HG03175 (cell line): ENCODE measurements at regions not wholly inside any gene's neighbourhood (a gene's known extent, or its start where the extent isn't known, plus 50 kb on each side); places are given as distances from the start of the nearest gene placed in this dataset.
"Not testable (repeated sequence)": the region's sequence is repeated elsewhere in the genome, so short reads cannot be mapped to it uniquely, and the experiment has no call there.

ENCODE experiments used
- ATAC-seq: cut with Tn5 transposase; IDR thresholded peaks from one replicate; pipeline ENCODE4 v1.9.1; 2021; ENCODE audit warnings: mild to moderate bottlenecking, moderate library complexity; ENCODE audit not compliant: unreplicated experiment

DNA sequence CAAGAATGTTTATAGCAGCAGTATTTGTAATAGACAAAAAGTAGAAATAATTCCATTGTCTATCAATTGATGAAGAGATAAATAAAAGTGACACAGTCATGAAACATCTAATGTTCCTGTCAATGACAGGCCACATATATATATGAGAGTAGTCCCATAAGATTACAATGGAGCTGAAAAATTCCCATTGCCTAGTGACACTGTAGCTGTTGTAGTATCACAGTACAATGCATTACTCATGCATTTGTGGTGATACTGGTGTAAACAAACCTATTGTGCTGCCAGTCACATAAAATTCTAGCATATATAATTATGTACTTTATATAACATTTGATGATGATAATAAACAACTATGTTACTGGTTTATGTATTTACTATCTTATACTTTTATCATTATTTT lies 141.9 kb upstream of the LYPLAL1 start:
- ATAC-seq: no peak

DNA sequence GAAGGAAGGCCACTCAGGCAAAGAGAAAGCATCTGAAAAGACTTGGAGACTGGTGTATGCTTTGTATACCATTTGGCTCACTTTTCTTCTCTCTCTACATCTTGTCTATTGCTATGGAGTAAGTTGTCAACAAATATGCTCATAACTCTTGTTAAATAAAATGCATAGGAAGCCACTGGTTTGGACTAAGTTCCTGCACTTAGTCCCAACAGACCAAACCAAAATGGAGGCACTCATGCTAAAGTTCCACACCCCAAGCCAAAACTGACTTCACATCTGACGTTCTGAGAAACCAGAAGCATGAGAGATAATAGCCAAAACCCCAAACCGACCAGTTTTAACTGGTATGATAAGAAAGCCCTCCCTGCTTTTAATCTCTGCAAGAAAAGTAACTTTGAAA lies 135.3 kb upstream of the LYPLAL1 start:
- no peak for ATAC-seq

DNA sequence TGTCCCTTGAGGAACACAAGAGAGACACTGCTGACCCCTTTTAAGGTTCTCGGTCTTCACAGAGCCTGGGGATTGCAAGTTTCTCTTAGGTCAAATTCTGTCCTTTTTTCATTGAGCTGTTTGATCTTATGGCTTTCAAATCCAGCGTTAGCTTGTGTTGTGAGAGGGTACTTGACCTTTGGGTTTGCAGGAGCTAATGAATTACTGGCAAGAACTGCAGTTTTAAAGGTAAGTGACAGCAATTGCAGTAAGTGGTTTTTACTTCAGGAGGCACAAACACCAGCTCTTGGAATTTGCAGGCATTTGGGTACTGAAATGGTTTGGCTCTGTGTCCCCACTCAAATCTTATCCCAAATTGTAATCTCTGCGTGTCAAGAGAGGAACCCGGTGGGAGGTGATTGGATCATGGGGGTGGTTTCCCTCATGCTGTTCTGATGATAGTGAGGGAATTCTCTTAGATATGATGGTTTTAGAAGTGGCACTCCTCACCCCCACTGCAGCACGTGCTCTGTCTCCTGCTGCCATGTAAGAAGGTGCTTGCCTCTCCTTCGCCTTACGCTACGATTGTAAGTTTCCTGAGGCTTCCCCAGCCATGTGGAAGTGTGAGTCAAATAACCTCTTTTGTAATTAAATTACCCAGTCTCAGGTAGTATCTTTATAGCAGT lies 134.5 kb upstream of the LYPLAL1 start:
- ATAC-seq: no peak

DNA sequence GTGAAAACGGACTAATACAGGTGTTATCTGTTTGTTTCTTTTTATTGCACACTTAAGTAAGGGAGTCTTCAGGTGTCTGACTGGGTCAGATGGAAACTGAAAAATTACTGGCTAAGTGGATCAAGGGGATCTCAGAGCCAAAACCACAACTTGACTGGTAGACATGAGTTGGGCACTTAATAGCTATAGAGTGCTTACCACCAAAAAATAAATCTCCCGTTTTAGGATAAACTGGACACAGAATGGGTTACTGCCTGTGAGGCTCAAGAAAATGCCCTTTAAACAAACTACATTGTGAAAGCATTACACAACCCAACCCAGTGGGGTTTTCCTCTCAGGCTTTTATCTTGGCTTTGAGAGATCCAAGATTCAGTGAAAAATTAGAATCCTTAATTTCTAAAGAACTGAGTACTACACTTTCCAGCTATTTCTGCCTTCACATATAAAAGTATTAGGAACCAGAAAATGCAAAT lies 134.0 kb upstream of the LYPLAL1 start:
- ATAC-seq: no peak

DNA sequence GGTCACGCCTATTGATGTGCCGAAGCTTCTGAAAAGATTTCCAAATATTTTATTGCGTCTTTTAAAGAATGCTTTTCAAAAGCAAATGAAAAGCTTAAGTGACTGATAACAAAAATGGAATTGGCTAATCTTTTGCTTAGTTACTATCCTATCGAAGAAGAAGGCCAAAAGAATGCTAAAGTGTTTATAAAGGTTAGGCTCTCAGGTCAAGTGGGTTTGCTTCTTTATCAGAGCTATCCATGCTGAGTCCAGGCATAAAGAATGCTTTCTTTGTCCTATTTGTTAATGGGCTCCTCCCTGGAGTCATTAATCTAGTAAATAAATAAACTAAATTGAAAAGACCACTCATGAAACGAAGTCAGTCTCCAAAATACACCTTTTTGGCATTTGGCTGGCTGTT lies 133.4 kb upstream of the LYPLAL1 start:
- no peak for ATAC-seq

DNA sequence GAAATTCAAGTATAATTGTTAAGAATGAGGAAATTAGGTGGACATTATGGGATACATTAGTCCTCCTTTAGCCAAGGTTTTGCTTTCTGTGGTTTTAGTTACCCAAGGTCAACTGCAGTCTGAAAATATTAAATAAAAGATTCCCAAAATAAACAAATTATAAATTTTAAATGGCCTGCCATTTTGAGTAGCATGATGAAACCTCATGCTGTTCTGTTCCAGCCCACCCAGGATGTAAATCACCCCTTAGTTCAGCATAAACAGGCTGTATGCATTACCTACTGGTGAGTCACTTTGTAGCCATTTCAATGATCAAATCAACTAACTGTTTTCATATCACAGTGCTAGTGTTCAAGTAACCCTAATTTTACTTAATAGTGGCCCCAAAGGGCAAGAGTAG lies 132.5 kb upstream of the LYPLAL1 start:
- ATAC-seq: no peak

DNA sequence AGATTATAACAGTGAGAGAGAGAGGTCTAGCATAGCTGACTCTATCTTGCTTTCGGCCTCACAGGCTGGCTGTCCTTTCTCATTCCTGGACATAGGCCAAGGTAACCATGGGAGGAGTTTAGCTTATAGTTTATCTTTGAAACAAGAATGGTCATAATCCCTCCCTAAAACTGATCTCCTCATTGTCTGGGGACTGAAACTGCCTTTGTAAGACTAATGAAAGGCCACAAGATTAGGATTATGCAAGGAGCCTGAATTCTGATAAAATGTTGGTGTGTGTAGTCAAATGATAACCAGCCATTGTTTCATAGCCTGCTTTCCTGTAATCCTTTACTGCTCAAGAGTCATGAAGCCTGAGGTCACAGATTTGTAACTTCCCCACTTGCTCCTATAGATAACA lies 131.9 kb upstream of the LYPLAL1 start:
- ATAC-seq: no peak

DNA sequence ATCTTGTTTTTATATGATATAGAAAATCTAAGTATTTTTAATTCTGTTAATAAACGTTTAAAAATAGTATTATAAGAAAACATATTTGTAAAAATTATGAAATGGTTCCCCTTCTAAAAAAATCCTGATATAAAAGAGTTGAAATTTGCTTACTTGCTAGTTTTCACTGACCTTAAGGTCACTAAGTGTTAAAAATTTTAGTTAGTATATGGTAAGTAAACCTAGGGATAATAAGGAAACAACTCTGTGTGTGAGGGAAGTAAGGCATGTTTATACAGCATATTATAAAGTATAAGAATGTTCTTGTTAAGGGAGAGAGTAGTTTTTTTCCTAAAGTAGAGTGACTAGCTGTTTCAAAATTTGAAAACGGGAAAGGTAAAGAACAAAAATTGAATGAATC lies 130.9 kb upstream of the LYPLAL1 start:
- ATAC-seq: no peak

DNA sequence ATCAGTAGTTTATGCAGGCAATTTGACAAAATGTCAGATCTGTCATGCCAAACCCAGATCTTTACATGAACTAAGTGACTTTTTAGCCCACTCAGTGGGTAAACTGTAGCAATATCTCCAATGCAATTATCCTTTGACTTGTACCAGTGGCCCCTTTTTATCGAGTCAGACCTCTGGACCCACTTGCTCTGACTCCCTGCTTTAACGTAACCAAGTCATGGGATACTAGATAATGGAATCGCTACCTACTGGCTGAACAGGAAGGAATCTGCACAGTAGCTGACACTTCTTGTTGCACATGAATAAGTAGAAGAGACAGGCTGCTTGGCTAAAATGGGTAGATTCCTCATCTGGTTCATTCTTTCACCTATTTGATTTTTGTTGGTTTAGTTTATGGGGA lies 128.4 kb upstream of the LYPLAL1 start:
- ATAC-seq: no peak

DNA sequence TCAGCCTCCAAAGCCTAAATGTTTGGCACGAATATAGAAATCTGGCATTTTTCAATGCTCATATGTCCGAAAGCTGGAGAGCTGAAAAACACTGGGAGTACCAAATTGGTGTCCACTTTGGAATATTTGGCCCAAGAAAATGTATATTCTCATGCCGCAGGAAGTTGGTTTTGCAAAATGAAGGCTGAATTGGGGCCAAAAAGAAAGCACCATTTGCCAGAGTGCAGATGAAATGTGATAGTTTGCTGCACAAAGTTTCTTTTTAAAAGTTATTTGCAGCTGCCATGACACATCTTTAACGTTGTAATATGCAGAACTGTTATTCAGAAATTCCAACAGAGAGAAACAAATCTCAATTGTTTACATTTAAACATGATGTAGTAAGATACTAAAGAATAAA lies 124.2 kb upstream of the LYPLAL1 start:
- ATAC-seq: no peak

DNA sequence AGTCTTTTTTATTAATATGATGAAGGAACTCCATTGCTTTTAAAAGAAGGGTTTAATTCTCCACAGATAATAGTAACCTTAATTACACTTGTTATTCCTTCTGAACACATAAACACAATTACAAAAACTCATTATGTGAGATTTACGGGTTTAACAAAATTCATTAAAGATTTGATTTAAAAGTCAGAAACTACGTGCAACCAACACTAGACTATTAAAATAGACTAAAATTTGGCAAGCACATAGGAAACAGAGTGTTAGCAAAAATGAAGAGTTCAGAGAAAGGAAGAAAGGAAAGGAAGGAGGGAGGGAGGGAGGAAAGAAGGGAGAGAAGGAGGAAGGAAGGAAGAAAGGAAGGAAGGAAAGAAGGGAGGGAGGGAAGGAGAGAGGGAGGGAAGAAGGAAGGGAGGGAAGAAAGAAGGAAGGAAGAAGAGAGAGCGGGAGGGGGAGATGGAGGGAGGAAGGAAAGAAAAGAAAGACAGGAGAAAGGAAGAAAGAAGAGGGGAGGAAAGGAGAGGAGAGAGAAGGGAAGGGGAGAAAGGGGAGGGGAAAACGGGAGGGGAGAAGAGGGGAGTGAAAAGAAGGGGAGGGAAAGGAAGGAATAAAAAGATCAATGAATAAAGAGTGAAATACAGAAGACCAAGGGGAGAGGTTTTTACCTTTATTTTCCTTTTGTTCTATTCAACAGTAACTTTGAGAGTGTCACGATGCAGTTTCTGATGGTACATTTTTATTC lies 123.4 kb upstream of the LYPLAL1 start:
- ATAC-seq: no peak

DNA sequence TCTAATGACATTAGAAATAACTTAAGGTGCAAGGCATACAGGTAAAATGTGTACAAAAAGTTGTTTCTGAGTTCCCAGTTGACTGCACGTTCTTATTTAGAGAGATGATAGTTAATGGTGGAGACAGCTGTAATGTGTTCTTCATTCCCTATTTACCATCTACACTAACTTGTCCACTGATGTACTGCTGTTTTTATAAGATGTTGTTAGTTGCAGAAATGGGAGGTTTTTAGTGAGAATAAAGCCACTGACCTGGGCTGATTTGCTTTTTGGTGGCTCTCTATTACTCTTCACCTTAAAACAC lies 122.9 kb upstream of the LYPLAL1 start:
- ATAC-seq: no peak

DNA sequence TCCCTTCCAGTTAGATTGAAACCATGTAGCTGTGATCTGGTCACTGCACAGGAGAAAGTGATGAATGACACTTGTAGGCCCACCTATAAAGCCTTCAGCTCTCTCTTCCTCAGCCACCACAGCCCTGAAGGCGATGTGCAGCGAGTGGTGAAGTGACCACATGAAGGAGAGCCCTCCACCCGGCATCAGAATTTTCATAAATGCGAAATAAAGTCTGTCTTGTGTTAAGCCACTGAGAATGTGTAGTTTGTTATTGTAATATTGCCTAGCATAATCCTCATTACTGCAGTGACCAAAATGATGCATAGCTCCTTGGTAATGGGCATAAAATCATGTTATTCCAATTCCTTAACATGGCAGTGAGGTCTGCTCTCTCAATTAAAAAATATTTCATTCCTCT lies 122.1 kb upstream of the LYPLAL1 start:
- no peak for ATAC-seq

DNA sequence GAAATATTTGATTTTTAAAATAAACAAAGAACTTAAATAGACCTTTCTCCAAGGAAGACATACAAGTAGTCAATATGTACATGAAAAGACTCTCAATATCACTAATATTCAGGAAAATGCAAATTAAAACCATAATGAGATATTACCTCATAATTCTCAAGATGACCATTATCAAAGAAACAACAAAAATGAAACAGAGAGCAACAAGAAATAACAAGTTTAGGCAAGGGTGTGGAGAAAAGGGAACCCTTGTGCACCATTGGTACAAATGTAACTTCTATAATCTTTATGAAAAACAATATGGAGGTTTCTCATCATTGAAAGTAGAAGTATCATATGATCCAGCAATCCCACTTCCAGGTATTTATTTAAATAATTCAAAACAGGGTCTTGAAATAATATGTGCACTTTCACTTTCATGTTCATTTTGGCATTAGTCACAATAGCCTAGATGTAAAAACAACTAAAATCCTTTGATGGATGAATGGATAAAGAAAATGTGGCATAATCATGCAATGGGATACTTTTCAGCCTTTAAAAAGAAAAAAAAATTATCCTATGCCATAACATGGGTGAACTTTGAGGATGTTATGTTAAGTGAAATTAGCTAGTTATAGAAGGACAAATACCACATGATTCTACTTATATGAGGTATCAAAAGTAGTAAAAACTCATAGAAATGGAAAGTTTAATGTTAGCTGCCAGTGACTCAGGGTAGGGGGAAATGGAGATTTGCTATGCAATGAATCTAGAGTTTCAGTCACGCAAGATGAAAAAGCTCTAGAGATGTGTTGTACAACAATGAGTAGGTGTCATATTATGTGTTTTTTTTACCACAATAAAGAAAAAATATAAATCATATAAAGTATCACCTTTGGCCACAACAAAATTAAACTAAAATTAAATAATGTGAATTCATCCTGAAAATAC lies 114.5 kb upstream of the LYPLAL1 start:
- peak; percentile 46 for ATAC-seq

DNA sequence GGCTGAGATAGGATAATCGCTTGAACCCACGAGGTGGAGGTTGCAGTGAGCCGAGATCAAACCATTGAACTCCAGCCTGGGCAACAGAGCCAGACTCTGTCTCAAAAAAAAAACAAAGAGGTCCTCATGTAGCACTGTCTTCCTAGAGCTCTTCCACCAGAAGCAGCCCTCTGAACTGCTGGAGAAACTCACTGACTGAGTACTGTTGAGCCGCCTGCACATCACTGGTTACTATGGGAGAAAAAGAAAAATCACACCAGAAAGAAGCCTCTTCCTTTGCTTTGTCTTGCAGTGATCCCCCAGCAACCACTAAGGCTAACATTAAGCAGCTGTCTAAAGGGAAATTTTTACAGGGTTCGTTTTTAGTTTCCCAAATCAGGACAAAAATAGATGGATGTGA lies 112.9 kb upstream of the LYPLAL1 start:
- ATAC-seq: no peak

DNA sequence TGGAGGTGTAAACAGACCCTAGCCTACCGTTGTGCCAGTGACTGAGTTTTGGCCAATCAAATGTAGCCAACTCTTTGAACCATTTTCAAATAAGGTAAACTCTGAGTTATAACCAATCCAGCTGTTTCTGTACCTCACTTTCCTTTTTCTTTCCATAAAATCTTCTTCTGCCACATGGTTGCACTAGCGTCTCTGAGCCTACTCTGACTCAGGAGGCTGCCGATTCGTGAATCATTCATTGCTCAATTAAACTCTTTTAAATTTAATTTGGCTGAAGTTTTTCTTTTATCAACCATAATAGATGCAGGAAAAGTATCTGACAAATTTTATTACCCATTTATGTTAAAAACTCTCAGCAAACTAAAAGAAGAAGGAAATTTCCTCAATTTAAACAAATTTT lies 111.5 kb upstream of the LYPLAL1 start:
- ATAC-seq: no peak

DNA sequence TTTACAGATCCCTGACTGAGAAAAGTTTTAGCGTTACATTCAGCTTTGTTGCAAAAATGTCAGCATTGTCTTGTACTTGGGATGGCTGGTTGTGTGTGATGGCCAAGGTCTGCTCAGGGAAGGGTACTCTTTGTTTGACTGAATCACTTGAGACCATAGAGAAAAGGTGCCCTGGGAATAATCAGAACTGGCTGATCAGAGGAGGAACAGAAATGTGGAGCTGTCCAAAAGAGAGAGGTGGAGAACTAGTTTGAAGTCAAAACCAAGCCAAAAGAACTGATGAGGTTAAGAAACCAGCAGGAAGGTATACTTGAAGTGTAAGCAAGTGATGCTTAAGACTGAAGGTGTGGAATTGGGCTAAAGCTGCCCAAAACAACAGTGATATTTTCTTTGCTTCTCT lies 107.6 kb upstream of the LYPLAL1 start:
- ATAC-seq: no peak

DNA sequence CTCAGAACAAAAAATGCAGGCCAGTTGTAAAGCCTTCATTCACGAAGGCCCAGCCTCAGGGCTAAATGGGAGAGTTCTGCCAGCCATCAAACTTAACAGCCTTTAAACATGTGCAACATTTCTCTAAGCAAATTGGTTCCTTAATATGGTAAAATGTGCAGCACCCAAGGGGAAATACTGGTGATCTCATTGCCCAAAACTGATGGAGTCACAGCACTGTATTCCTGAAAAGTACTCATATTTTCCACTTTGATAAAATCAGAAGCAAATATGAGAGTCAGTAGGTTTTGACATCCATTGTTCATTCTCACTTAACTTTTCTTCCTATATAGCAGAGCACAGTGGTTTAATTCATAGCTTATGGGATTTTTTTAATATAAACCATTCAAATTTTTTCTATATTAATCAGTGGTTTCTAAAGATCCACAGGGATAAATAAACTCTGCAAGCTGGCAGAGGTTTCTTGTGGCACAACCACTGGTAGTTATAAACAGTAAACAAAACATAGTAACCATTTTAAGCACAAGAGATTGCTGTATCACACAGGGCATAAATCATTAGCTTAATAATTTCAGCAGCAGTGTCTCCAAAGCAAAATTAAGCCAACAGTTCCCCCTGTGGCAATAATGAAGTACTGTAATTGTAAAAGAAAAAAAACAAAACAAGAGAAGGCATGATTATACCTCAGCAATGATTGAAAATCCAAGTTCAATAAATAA lies 106.9 kb upstream of the LYPLAL1 start:
- peak; percentile 70 for ATAC-seq

DNA sequence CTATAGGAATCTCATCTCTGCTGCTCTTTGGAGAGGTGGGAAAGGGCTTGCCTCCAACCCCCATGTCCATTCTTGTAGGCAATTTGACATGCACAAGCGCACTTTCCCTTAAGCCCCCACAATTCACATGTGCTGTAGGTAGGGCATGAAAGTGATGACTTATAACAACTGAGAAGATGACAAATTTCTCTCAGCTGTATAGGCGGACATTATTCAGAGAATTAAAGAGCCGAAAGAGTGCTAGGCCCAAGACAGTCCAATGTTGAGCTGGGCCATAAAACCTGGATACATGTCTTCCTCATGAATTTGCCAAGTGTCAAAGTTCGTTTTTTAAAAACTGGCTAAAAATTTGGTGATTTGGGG lies 106.3 kb upstream of the LYPLAL1 start:
- no peak for ATAC-seq

DNA sequence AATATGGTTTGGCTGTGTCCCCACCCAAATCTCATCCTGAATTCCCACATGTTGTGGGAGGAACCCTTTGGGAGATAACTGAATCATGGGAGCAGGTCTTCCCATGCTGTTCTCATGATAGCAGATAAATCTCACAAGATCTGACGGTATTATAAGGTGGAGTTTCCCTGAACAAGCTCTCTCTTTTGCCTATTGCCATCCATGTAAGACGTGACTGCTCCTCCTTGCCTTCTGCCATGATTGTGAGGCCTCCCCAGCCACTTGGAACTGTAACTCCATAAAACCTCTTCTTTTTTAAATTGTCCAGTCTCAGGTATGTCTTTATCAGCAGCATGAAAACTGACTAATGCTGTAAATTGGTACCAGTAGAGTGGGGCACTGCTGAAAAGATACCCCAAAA lies 103.3 kb upstream of the LYPLAL1 start:
- ATAC-seq: not testable (repeated sequence)

DNA sequence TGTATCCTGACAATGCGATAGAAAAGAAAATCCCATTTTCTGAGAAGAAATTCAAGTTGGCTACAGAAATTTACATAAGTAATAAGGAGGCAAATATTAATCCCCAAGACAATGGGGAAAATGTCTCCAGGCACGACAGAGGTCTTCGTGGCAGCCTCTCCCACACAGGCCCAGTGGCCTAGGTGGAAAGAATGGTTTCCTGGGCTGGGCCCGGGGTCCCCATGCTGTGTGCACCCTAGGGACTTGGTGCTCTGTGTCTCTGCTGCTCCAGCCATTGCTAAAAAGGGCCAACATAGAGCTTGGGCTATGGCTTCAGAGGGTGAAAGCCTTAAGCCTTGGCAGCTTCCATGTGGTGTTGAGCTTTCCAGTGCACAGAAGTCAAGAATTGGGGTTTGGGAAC lies 102.5 kb upstream of the LYPLAL1 start:
- no peak for ATAC-seq
